ENCODE measurements at regions not wholly inside any gene's neighbourhood (a gene's known extent, or its start where the extent isn't known, plus 50 kb on each side); places are given as distances from the start of the nearest gene placed in this dataset.
"Not testable (repeated sequence)": the region's sequence is repeated elsewhere in the genome, so short reads cannot be mapped to it uniquely, and the experiment has no call there.

GRCh38 chr12:124070394-124071074, 97.5 kb downstream of the ZNF664 start:
- DNase-seq: not testable (repeated sequence)

GRCh38 chr12:124071075-124071443, 98.0 kb downstream of the ZNF664 start:
- DNase-seq: no peak

GRCh38 chr12:124073356-124074035, 100.5 kb downstream of the ZNF664 start:
- DNase-seq: no peak

- DNase-seq: no peak
These were observed 102.8 kb downstream of the ZNF664 start for GRCh38 chr12:124075841-124076240.

- DNase-seq: no peak
These were observed 104.7 kb downstream of the ZNF664 start for GRCh38 chr12:124077701-124078100.

GRCh38 chr12:124078800-124079199, 105.8 kb downstream of the ZNF664 start:
- no peak for DNase-seq

- no peak for DNase-seq
These were observed 107.6 kb downstream of the ZNF664 start for GRCh38 chr12:124080649-124081048.

GRCh38 chr12:124082012-124082411, 109.0 kb downstream of the ZNF664 start:
- no peak for DNase-seq

- DNase-seq: no peak
These were observed 109.7 kb downstream of the ZNF664 start for GRCh38 chr12:124082687-124083086.

GRCh38 chr12:124083708-124084107, 110.7 kb downstream of the ZNF664 start:
- no peak for DNase-seq

- DNase-seq: no peak
These were observed 112.6 kb downstream of the ZNF664 start for GRCh38 chr12:124085419-124086296.

- DNase-seq: no peak
These were observed 113.4 kb downstream of the ZNF664 start for GRCh38 chr12:124086299-124086898.

GRCh38 chr12:124087266-124088051, 114.4 kb downstream of the ZNF664 start:
- no peak for DNase-seq

- no peak for DNase-seq
These were observed 115.3 kb downstream of the ZNF664 start for GRCh38 chr12:124088217-124088907.

GRCh38 chr12:124089181-124089914, 116.3 kb downstream of the ZNF664 start:
- DNase-seq: not testable (repeated sequence)

- DNase-seq: no peak
These were observed 118.8 kb downstream of the ZNF664 start for GRCh38 chr12:124091835-124092234.

- not testable (repeated sequence) for DNase-seq
These were observed 119.5 kb downstream of the ZNF664 start for GRCh38 chr12:124092532-124092931.

- no peak for DNase-seq
These were observed 120.3 kb downstream of the ZNF664 start for GRCh38 chr12:124093297-124093696.

GRCh38 chr12:124094188-124094587, 121.2 kb downstream of the ZNF664 start:
- no peak for DNase-seq

GRCh38 chr12:124094733-124095132, 121.7 kb downstream of the ZNF664 start:
- DNase-seq: no peak

- no peak for DNase-seq
These were observed 123.1 kb downstream of the ZNF664 start for GRCh38 chr12:124096109-124096508.
